ES-I3 (cell line): ENCODE measurements at regions not wholly inside any gene's neighbourhood (a gene's known extent, or its start where the extent isn't known, plus 50 kb on each side); places are given as distances from the start of the nearest gene placed in this dataset.
A peak's percentile ranks its signal among the peaks of the same experiment; 100 is the strongest.

Experiments used
- H3K36me3 ChIP-seq: 2 replicates; pipeline ENCODE4 v1.6.1; 2013; ENCODE audit warnings: mild to moderate bottlenecking, low read length, control low read depth, moderate library complexity; ENCODE audit not compliant: insufficient read depth
- H3K4me1 ChIP-seq: 2 replicates; pipeline ENCODE4 v1.6.1; 2013; ENCODE audit warnings: mild to moderate bottlenecking, control low read depth, low read length; ENCODE audit not compliant: insufficient read depth
- H3K9ac ChIP-seq: 2 replicates; pipeline ENCODE4 v1.6.1; 2013; ENCODE audit warnings: low read depth, mild to moderate bottlenecking, low read length, moderate library complexity
- H3K9me3 ChIP-seq: 2 replicates; pipeline ENCODE4 v1.6.1; 2013; ENCODE audit warnings: mild to moderate bottlenecking, low read length, moderate library complexity; ENCODE audit not compliant: control insufficient read depth, insufficient read depth

GRCh38 chr21:24045373-24045772 is 1561.9 kb downstream of the MRPL39 start:
- Histone ChIP-seq H3K36me3 (no peaks in the 10 kb centered on the region), H3K4me1 (no peaks in the 10 kb centered on the region), H3K9ac (no peak overlapping the region), H3K9me3 (no peaks in the 10 kb centered on the region)

- no peaks in the 10 kb centered on the region for H3K36me3 ChIP-seq
- no peaks in the 10 kb centered on the region for H3K9me3 ChIP-seq
- H3K4me1 ChIP-seq, result no peaks in the 10 kb centered on the region
- H3K9ac ChIP-seq, result no peak overlapping the region
Measured at GRCh38 chr21:24042687-24043086, 1564.6 kb downstream of the MRPL39 start.

DNA sequence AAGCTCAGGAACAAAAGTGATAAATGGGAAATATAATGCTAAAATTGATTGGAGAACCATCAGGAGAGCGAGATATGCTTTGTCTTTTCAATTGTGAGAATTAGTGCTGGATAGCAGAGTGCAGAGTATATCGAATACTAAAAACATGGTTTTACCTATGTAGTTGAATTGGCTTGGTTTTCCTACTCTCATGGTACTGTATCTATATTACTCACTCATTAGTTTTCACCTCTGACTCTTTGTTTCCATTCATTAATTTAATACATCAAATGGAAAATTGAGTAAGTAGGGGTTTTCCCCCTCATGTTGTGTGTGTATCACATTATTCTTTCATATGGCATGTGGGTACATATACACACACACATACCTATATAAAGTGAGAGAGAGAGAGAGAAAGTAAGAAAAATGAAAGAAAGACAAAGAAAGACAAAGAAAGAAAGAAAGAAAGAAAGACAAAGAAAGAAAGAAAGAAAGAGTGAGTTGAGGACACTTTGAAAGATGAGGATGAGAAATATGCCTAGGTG is 1574.5 kb downstream of the MRPL39 start:
- Histone ChIP-seq H3K4me1 (no peaks in the 10 kb centered on the region), H3K36me3 (no peaks in the 10 kb centered on the region), H3K9me3 (no peaks in the 10 kb centered on the region; the same call in 1 of the 2 replicates), H3K9ac (no peak overlapping the region)

DNA sequence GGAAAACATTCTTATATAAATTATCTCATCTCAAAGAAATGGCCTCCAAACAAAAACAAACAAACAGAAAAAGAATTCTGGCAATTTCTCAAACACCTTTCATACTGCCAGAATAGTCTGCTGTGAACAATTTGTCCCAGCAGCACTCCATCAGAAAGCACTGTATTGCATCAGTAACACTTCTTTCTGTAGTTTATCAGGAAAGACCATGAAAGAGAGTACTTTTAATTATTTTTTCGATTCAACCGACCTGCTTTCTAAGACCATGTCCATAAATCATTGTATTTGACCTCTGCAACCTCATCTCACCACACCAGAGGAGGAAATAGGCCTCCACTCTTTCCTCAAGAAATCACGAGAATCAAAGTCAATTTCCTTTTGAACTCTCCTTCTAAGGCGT is 1579.9 kb downstream of the MRPL39 start:
- Histone ChIP-seq H3K9ac (no peak overlapping the region), H3K4me1 (no peaks in the 10 kb centered on the region), H3K9me3 (no peaks in the 10 kb centered on the region), H3K36me3 (no peaks in the 10 kb centered on the region)

- Histone ChIP-seq H3K36me3 (no peaks in the 10 kb centered on the region), H3K9ac (no peak overlapping the region), H3K9me3 (peaks cover 3% of the 10 kb centered on the region; the same call in 1 of the 2 replicates), H3K4me1 (no peaks in the 10 kb centered on the region)
Measured at GRCh38 chr21:24025101-24025500, 1582.2 kb downstream of the MRPL39 start.

DNA sequence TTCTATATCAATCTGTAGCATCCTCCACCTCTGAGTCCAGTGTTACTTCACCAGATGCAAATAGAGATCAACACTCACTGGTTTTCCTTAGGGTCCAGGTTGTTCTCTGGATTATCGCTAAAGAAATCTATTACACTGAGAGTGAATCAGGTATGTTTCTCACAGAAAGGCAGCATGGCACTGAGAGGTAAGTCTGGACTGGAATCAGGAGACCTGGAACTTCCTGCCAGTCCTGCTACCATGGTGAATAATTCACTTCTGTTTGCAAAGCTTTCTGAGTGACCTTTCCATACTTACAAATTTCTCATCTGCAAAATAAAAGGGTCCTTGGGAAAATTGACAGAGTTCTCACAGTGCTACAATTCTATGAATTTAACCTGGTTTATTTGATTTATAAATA is 1583.3 kb downstream of the MRPL39 start:
- Histone ChIP-seq H3K4me1 (no peaks in the 10 kb centered on the region), H3K9me3 (peaks cover 3% of the 10 kb centered on the region), H3K36me3 (no peaks in the 10 kb centered on the region), H3K9ac (no peak overlapping the region)

DNA sequence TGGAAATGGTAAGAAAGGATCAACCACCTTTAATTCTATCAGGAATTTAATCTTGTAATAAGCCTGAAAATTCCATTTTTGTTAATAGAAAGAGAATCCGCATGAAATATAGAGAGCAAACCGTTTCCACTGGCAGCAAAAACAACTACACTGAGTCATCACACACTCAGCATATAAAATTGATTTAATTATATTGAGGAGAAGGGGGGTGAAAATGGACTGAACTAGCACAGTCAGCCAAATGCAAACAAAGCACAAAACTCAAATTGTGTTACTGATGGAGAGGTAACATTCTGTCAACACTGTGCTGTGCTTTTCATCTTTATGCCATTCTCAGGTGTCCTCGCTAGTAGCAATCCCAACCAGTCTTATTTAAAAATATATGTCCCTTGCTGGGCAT is 1583.9 kb downstream of the MRPL39 start:
- no peaks in the 10 kb centered on the region for H3K36me3 ChIP-seq
- H3K9ac ChIP-seq, result no peak overlapping the region
- H3K4me1 ChIP-seq, result no peaks in the 10 kb centered on the region
- peaks cover 3% of the 10 kb centered on the region for H3K9me3 ChIP-seq

GRCh38 chr21:24014381-24014780 is 1592.9 kb downstream of the MRPL39 start:
- Histone ChIP-seq H3K36me3 (no peaks in the 10 kb centered on the region), H3K9ac (no peak overlapping the region), H3K9me3 (no peaks in the 10 kb centered on the region; the same call in 1 of the 2 replicates), H3K4me1 (no peaks in the 10 kb centered on the region)

DNA sequence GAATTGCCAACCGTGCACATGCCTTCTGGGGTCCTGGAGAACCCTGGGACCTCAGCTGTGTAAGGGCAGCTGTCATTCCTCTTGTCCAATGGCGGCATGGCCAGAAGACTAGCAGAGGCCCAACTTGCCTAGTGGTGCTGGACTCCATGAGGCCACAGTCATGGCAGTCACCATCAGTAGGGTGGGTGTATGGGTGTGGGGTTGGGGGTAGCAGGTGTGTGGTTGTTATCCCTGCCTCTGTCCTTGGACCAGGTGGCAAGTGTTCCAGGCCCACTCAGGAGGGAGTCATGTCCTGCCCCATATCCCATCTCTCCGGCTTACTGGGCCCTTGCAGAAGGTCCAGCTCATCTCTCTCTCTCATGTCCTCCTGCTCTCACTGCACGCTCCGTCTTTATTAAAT is 1596.2 kb downstream of the MRPL39 start:
- Histone ChIP-seq H3K9me3 (no peaks in the 10 kb centered on the region), H3K9ac (no peak overlapping the region), H3K36me3 (no peaks in the 10 kb centered on the region), H3K4me1 (no peaks in the 10 kb centered on the region)

- no peaks in the 10 kb centered on the region for H3K36me3 ChIP-seq
- H3K9me3 ChIP-seq, result no peaks in the 10 kb centered on the region
- H3K9ac ChIP-seq, result no peak overlapping the region
- no peaks in the 10 kb centered on the region for H3K4me1 ChIP-seq
Measured at GRCh38 chr21:24007592-24007991, 1599.7 kb downstream of the MRPL39 start.

GRCh38 chr21:23986987-23987386 is 1620.3 kb downstream of the MRPL39 start:
- Histone ChIP-seq H3K9me3 (peaks cover 2% of the 10 kb centered on the region; the same call in 1 of the 2 replicates), H3K4me1 (no peaks in the 10 kb centered on the region), H3K9ac (no peak overlapping the region), H3K36me3 (no peaks in the 10 kb centered on the region)

DNA sequence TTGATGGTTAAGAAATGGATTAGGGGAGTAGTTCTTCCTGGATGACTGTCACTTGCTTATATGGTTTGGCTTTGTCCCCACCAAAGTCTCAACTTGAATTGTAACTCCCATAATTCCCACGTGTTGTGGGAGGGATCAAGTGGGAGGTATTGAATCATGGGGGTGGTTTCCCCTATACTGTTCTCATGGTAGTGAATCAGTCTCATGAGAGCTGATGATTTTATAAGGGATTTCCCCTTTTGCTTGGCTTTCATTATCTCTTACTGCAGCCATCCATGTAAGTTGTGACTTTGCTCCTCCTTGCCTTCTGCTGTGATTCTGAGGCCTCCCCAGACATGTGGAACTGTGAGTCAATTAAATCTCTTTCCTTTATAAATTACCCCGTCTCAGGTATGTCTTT is 1621.1 kb downstream of the MRPL39 start:
- no peak overlapping the region for H3K9ac ChIP-seq
- H3K4me1 ChIP-seq, result no peaks in the 10 kb centered on the region
- H3K36me3 ChIP-seq, result no peaks in the 10 kb centered on the region
- peaks cover 2% of the 10 kb centered on the region; the same call in 1 of the 2 replicates for H3K9me3 ChIP-seq

DNA sequence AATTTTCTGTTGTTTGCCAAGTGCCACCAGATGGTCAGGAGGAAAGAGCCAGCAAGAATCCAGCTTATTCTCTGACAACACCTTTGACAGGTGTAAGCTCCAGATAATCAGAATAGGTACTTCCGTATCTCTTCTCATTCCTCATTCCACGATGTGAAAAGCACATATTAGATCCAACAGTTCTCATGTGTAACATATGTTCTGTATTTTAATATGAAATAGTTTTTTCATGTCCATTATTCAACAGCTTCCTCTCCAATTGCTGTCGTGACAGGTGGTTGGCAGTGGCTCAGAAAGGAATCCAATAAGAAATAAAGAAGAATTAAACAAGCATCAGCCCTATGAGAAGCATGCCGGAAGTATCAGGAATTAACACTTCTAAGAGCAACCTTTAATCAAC is 1624.7 kb downstream of the MRPL39 start:
- Histone ChIP-seq H3K9ac (no peak overlapping the region), H3K9me3 (peaks cover 2% of the 10 kb centered on the region; the same call in 1 of the 2 replicates), H3K36me3 (no peaks in the 10 kb centered on the region), H3K4me1 (no peaks in the 10 kb centered on the region)

GRCh38 chr21:23977971-23978370 is 1629.3 kb downstream of the MRPL39 start:
- Histone ChIP-seq H3K9me3 (no peaks in the 10 kb centered on the region), H3K9ac (no peak overlapping the region), H3K36me3 (no peaks in the 10 kb centered on the region), H3K4me1 (no peaks in the 10 kb centered on the region)

GRCh38 chr21:23968722-23969647 is 1638.3 kb downstream of the MRPL39 start:
- peak overlapping the region; percentile 40; the same call in 1 of the 2 replicates for H3K9ac ChIP-seq

More at GRCh38 chr21:23968722-23969647, 1638.3 kb downstream of the MRPL39 start:
- Histone ChIP-seq H3K9me3 (no peaks in the 10 kb centered on the region), H3K36me3 (no peaks in the 10 kb centered on the region), H3K4me1 (no peaks in the 10 kb centered on the region)
